HG03196 (cell line): ENCODE measurements at regions not wholly inside any gene's neighbourhood (a gene's known extent, or its start where the extent isn't known, plus 50 kb on each side); places are given as distances from the start of the nearest gene placed in this dataset.

ENCODE experiments used
- ATAC-seq: cut with Tn5 transposase; IDR thresholded peaks from one replicate; pipeline ENCODE4 v1.9.1; 2021; ENCODE audit not compliant: unreplicated experiment

GRCh38 chr13:47081850-47082249 lies 185.0 kb upstream of the HTR2A start:
- ATAC-seq: no peak

GRCh38 chr13:47081246-47081645 lies 184.4 kb upstream of the HTR2A start:
- no peak for ATAC-seq

- no peak for ATAC-seq
Observed at GRCh38 chr13:47080621-47081020, 183.8 kb upstream of the HTR2A start.

- no peak for ATAC-seq
Observed at GRCh38 chr13:47076500-47076899, 179.6 kb upstream of the HTR2A start.

- no peak for ATAC-seq
Observed at GRCh38 chr13:47069133-47069532, 172.3 kb upstream of the HTR2A start.

- ATAC-seq: no peak
Observed at GRCh38 chr13:47067306-47067705, 170.5 kb upstream of the HTR2A start.

- ATAC-seq: no peak
Observed at GRCh38 chr13:47066226-47066625, 169.4 kb upstream of the HTR2A start.

GRCh38 chr13:47064381-47064780 lies 167.5 kb upstream of the HTR2A start:
- ATAC-seq: no peak

GRCh38 chr13:47049276-47049989 lies 152.6 kb upstream of the HTR2A start:
- ATAC-seq: no peak

GRCh38 chr13:47046706-47047105 lies 149.9 kb upstream of the HTR2A start:
- ATAC-seq: no peak

GRCh38 chr13:47044842-47045241 lies 148.0 kb upstream of the HTR2A start:
- ATAC-seq: no peak

- no peak for ATAC-seq
Observed at GRCh38 chr13:47039106-47039505, 142.3 kb upstream of the HTR2A start.

GRCh38 chr13:47038188-47038587 lies 141.3 kb upstream of the HTR2A start:
- no peak for ATAC-seq

GRCh38 chr13:47036294-47037008 lies 139.6 kb upstream of the HTR2A start:
- peak; percentile 97 for ATAC-seq

- ATAC-seq: no peak
Observed at GRCh38 chr13:47033216-47033615, 136.4 kb upstream of the HTR2A start.

- no peak for ATAC-seq
Observed at GRCh38 chr13:47027780-47028437, 131.1 kb upstream of the HTR2A start.

GRCh38 chr13:47025791-47026447 lies 129.1 kb upstream of the HTR2A start:
- no peak for ATAC-seq

- ATAC-seq: no peak
Observed at GRCh38 chr13:47019977-47020376, 123.1 kb upstream of the HTR2A start.

GRCh38 chr13:47017476-47017875 lies 120.6 kb upstream of the HTR2A start:
- ATAC-seq: no peak

GRCh38 chr13:47008318-47008717 lies 111.5 kb upstream of the HTR2A start:
- no peak for ATAC-seq

- ATAC-seq: no peak
Observed at GRCh38 chr13:47005756-47006414, 109.0 kb upstream of the HTR2A start.
